ENCODE measurements at regions not wholly inside any gene's neighbourhood (a gene's known extent, or its start where the extent isn't known, plus 50 kb on each side); places are given as distances from the start of the nearest gene placed in this dataset.

GRCh38 chr16:73558219-73558618 is 510.3 kb upstream of the ZFHX3 start:
- no peak overlapping the region for H3K4me3 ChIP-seq (ENCODE audit: insufficient read depth, low read depth, low read length)
- no peak overlapping the region for H3K9ac ChIP-seq (ENCODE audit: low read depth, low read length)
- no TSS peak for BruUV-seq (replicated peaks)
- no peak overlapping the region for H3K4me2 ChIP-seq (ENCODE audit: low read depth, low read length)
- no peaks in the 10 kb centered on the region for H3K79me1 ChIP-seq (ENCODE audit: low read depth in 1 of 2, low read length in 2 of 2)
- no peak overlapping the region for H2BK15ac ChIP-seq (ENCODE audit: low read depth, low read length)
- no peak for TF ChIP-seq BHLHE40 (IDR thresholded peaks at IDR 0.05; ENCODE audit: low read depth, low read length)
- TF ChIP-seq MXI1 (IDR thresholded peaks at IDR 0.05; ENCODE audit: borderline replicate concordance, low read depth, low read length): no peak
- TF ChIP-seq RFX5 (IDR thresholded peaks at IDR 0.05; ENCODE audit: low read depth, low read length): no peak
- TF ChIP-seq CTCF (conservative IDR thresholded peaks at IDR 0.05; ENCODE audit: low read depth, low read length): no peak
- no peak for TF ChIP-seq MAFK (IDR thresholded peaks at IDR 0.05; ENCODE audit: low read depth, low read length)
- TF ChIP-seq CEBPB (IDR thresholded peaks at IDR 0.05; ENCODE audit: low read depth, low read length): no peak
- TF ChIP-seq USF2 (IDR thresholded peaks at IDR 0.05; ENCODE audit: low read depth, low read length): no peak
- no peak for TF ChIP-seq FOS (IDR thresholded peaks at IDR 0.05; ENCODE audit: low read depth, low read length)
- TF ChIP-seq CHD1 (IDR thresholded peaks at IDR 0.05; ENCODE audit: low read depth, low read length): no peak
- no peak for TF ChIP-seq SMC3 (IDR thresholded peaks at IDR 0.05; ENCODE audit: low read depth, low read length)
- no peak for TF ChIP-seq MAZ (IDR thresholded peaks at IDR 0.05; ENCODE audit: borderline replicate concordance, low read depth, low read length)
- TF ChIP-seq RCOR1 (IDR thresholded peaks at IDR 0.05; ENCODE audit: insufficient replicate concordance, low read length): no peak
- TF ChIP-seq POLR2A (IDR thresholded peaks at IDR 0.05; ENCODE audit: low read depth, low read length): no peak
- H2AK9ac ChIP-seq (replicated peaks; ENCODE audit: low read depth, low read length, poor library complexity): no peak overlapping the region
- no peaks in the 10 kb centered on the region for H4K20me1 ChIP-seq (ENCODE audit: insufficient read depth, low read length)
- no peak overlapping the region for H3K56ac ChIP-seq (ENCODE audit: extremely low read depth, insufficient read depth, low read length)
- CTCF ChIA-PET: no interaction called here
- H3K27ac ChIP-seq (ENCODE audit: insufficient read depth, low read length): no peak overlapping the region
- H4K8ac ChIP-seq (ENCODE audit: low read depth in 2 of 2, low read length in 2 of 2): no peak overlapping the region
- no peak overlapping the region for H3K18ac ChIP-seq (ENCODE audit: low read depth, low read length)
- dilution Hi-C loops (cut with HindIII; ENCODE audit: low sequenced_read_pairs, unreplicated experiment): no loop called here
- DNase-seq (no peak), ATAC-seq (ENCODE audit: low read depth) (no peak)
- in situ Hi-C loops (cut with MboI; ENCODE audit: low sequenced_read_pairs): no loop called here
- no peaks in the 10 kb centered on the region for H3K27me3 ChIP-seq (ENCODE audit: control insufficient read depth, insufficient read depth, low read length)
- no peak overlapping the region for H3K14ac ChIP-seq (replicated peaks; ENCODE audit: low read depth, low read length)
- H3K9me3 ChIP-seq (ENCODE audit: control insufficient read depth, insufficient read depth, low read length): no peaks in the 10 kb centered on the region; the same call in 1 of the 2 replicates
- no peaks in the 10 kb centered on the region for H3K9me1 ChIP-seq (ENCODE audit: insufficient read depth, low read length)
- intact Hi-C loops (cut with micrococcal nuclease): no loop called here
- no peaks in the 10 kb centered on the region for H3K4me1 ChIP-seq (ENCODE audit: control insufficient read depth, insufficient read depth, low read length)
- no peak overlapping the region for H2BK5ac ChIP-seq (ENCODE audit: low read depth, low read length, poor library complexity, severe bottlenecking)
- H3K36me3 ChIP-seq (ENCODE audit: control insufficient read depth, insufficient read depth, low read length): no peaks in the 10 kb centered on the region
- POLR2A ChIA-PET (ENCODE audit: unreplicated experiment): no interaction called here
- no peak overlapping the region for H2BK120ac ChIP-seq (ENCODE audit: low read depth, low read length)
- no peak overlapping the region for H2BK20ac ChIP-seq (ENCODE audit: low read depth, low read length)
- no peak overlapping the region for H3K4ac ChIP-seq (ENCODE audit: low read depth, low read length)
- H2AK5ac ChIP-seq (ENCODE audit: low read depth, low read length): no peak overlapping the region
- WGBS, 2 experiments (ENCODE audit: extremely low coverage in 2 of 2, insufficient read length in 1 of 2): 67% methylated on average over 1 of the region's 7 CpGs; no CpG with 5 or more reads in 1 of the 2 experiments
- no peak overlapping the region for H4K91ac ChIP-seq (ENCODE audit: insufficient read depth, low read depth, low read length)
- H2AFZ ChIP-seq (replicated peaks; ENCODE audit: low read length, poor library complexity): no peak overlapping the region
- H4K5ac ChIP-seq (ENCODE audit: low read depth, low read length): no peak overlapping the region
- no peak overlapping the region for H3K23ac ChIP-seq (ENCODE audit: low read depth, low read length)
